ENCODE measurements at regions not wholly inside any gene's neighbourhood (a gene's known extent, or its start where the extent isn't known, plus 50 kb on each side); places are given as distances from the start of the nearest gene placed in this dataset.

GRCh38 chr6:141664744-141665143, 468.0 kb upstream of the GJE1 start:
- TF ChIP-seq CTCF (IDR thresholded peaks at IDR 0.05), result no peak
- no peak for TF ChIP-seq POLR2A (IDR thresholded peaks at IDR 0.05)

All from heart left ventricle (tissue), 13 donors.